KMS-11 (cell line): ENCODE measurements at regions not wholly inside any gene's neighbourhood (a gene's known extent, or its start where the extent isn't known, plus 50 kb on each side); places are given as distances from the start of the nearest gene placed in this dataset.

Experiments
- H2AFZ ChIP-seq: fragments of 200-600 bp; sonication (generic); 2 replicates; pipeline ENCODE4 v1.6.1; 2016; ENCODE audit warnings: antibody characterized with exemption, mixed run types, low read depth
- H3K27ac ChIP-seq: fragments of 200-600 bp; sonication (generic); 2 replicates; pipeline ENCODE4 v1.6.1; 2016; ENCODE audit warnings: mild to moderate bottlenecking, mixed run types
- H3K27me3 ChIP-seq: fragments of 200-600 bp; sonication (generic); 2 replicates; pipeline ENCODE4 v1.6.1; 2017; ENCODE audit warnings: mild to moderate bottlenecking, low read depth, mixed run types, moderate library complexity; ENCODE audit not compliant: insufficient read depth
- H3K36me3 ChIP-seq: fragments of 200-600 bp; sonication (generic); 2 replicates; pipeline ENCODE4 v1.6.1; 2017; ENCODE audit warnings: mild to moderate bottlenecking, mixed run types; ENCODE audit not compliant: insufficient read depth
- H3K4me1 ChIP-seq: fragments of 200-600 bp; sonication (generic); 2 replicates; pipeline ENCODE4 v1.6.1; 2016; ENCODE audit warnings: mild to moderate bottlenecking, low read depth, mixed run types; ENCODE audit not compliant: poor library complexity, severe bottlenecking
- H3K4me2 ChIP-seq: fragments of 200-600 bp; sonication (generic); 2 replicates; pipeline ENCODE4 v1.7.0; 2016; ENCODE audit warnings: mild to moderate bottlenecking, mixed run types
- H3K4me3 ChIP-seq: fragments of 200-600 bp; sonication (generic); IDR thresholded peaks from 2 replicates; pipeline ENCODE4 v1.6.1; 2017; ENCODE audit warnings: low read depth, low read length, mixed read lengths; ENCODE audit not compliant: insufficient read depth
- H3K79me2 ChIP-seq: fragments of 200-600 bp; sonication (generic); 2 replicates; pipeline ENCODE4 v1.6.1; 2016; ENCODE audit warnings: low read depth, mixed run types; ENCODE audit not compliant: insufficient read depth
- H3K9ac ChIP-seq: fragments of 200-600 bp; sonication (generic); 2 replicates; pipeline ENCODE4 v1.6.1; 2016; ENCODE audit warnings: mild to moderate bottlenecking, mixed run types
- H4K20me1 ChIP-seq: fragments of 200-600 bp; sonication (generic); 2 replicates; pipeline ENCODE4 v1.6.1; 2016; ENCODE audit warnings: mild to moderate bottlenecking, mixed run types; ENCODE audit not compliant: insufficient read depth
- CTCF ChIP-seq: fragments of 200-600 bp; sonication (generic); conservative IDR thresholded peaks from 2 replicates; pipeline ENCODE4 v1.6.1; 2017; ENCODE audit warnings: low read depth, mild to moderate bottlenecking, antibody characterized with exemption, low read length, moderate library complexity, mixed read lengths

GRCh38 chr18:10400534-10401307 is 53.7 kb upstream of the APCDD1 start:
- H2AFZ ChIP-seq: no peak overlapping the region
- no peak for TF ChIP-seq CTCF
- H3K4me1 ChIP-seq: no peaks in the 10 kb centered on the region
- no peak overlapping the region for H3K4me2 ChIP-seq
- H4K20me1 ChIP-seq: no peaks in the 10 kb centered on the region
- H3K27ac ChIP-seq: no peak overlapping the region
- H3K79me2 ChIP-seq: no peaks in the 10 kb centered on the region
- H3K9ac ChIP-seq: no peak overlapping the region
- H3K4me3 ChIP-seq: no peak overlapping the region
- H3K36me3 ChIP-seq: no peaks in the 10 kb centered on the region
- H3K27me3 ChIP-seq: no peaks in the 10 kb centered on the region

GRCh38 chr18:10401521-10401920 is 52.9 kb upstream of the APCDD1 start:
- no peak overlapping the region for H3K4me2 ChIP-seq

GRCh38 chr18:10401930-10402329 is 52.5 kb upstream of the APCDD1 start:
- Histone ChIP-seq H3K4me1 (no peaks in the 10 kb centered on the region), H3K27ac (no peak overlapping the region), H3K4me2 (no peak overlapping the region), H2AFZ (no peak overlapping the region), H3K4me3 (no peak overlapping the region), H3K36me3 (no peaks in the 10 kb centered on the region), H3K27me3 (no peaks in the 10 kb centered on the region), H3K9ac (no peak overlapping the region), H4K20me1 (no peaks in the 10 kb centered on the region), H3K79me2 (no peaks in the 10 kb centered on the region)
- TF ChIP-seq CTCF: no peak

More at GRCh38 chr18:10401521-10401920, 52.9 kb upstream of the APCDD1 start:
- H3K9ac ChIP-seq: no peak overlapping the region
- TF ChIP-seq CTCF: no peak
- H3K27ac ChIP-seq: no peak overlapping the region
- H4K20me1 ChIP-seq: no peaks in the 10 kb centered on the region
- no peak overlapping the region for H3K4me3 ChIP-seq
- no peaks in the 10 kb centered on the region for H3K27me3 ChIP-seq
- H2AFZ ChIP-seq: no peak overlapping the region
- no peaks in the 10 kb centered on the region for H3K4me1 ChIP-seq
- no peaks in the 10 kb centered on the region for H3K36me3 ChIP-seq
- H3K79me2 ChIP-seq: no peaks in the 10 kb centered on the region

- Histone ChIP-seq H3K36me3 (no peaks in the 10 kb centered on the region), H3K79me2 (no peaks in the 10 kb centered on the region), H3K27ac (no peak overlapping the region), H3K4me3 (no peak overlapping the region), H3K4me1 (no peaks in the 10 kb centered on the region), H3K4me2 (no peak overlapping the region), H3K27me3 (no peaks in the 10 kb centered on the region), H4K20me1 (no peaks in the 10 kb centered on the region), H2AFZ (no peak overlapping the region), H3K9ac (no peak overlapping the region)
- TF ChIP-seq CTCF: no peak
Measured at GRCh38 chr18:10402871-10403559, 51.4 kb upstream of the APCDD1 start.
